ENCODE measurements at regions not wholly inside any gene's neighbourhood (a gene's known extent, or its start where the extent isn't known, plus 50 kb on each side); places are given as distances from the start of the nearest gene placed in this dataset.

GRCh38 chr5:52255308-52255707 is 532.4 kb upstream of the ITGA1 start:
- no peak for DNase-seq

GRCh38 chr5:52262844-52263243 is 524.9 kb upstream of the ITGA1 start:
- no peak for DNase-seq

GRCh38 chr5:52269401-52269800 is 518.3 kb upstream of the ITGA1 start:
- DNase-seq: peak in 1 of 3 donors; percentile 1

- no peak for DNase-seq
Observed at GRCh38 chr5:52269859-52270258, 517.9 kb upstream of the ITGA1 start.

GRCh38 chr5:52275639-52276038 is 512.1 kb upstream of the ITGA1 start:
- DNase-seq: no peak

GRCh38 chr5:52277101-52277500 is 510.6 kb upstream of the ITGA1 start:
- DNase-seq: no peak

GRCh38 chr5:52282647-52283046 is 505.1 kb upstream of the ITGA1 start:
- no peak for DNase-seq

- no peak for DNase-seq
Observed at GRCh38 chr5:52283221-52283620, 504.5 kb upstream of the ITGA1 start.

GRCh38 chr5:52300703-52301372 is 486.9 kb upstream of the ITGA1 start:
- DNase-seq: no peak

- DNase-seq: peak in 1 of 3 donors; percentile 0
Observed at GRCh38 chr5:52304816-52305215, 482.9 kb upstream of the ITGA1 start.

- no peak for DNase-seq
Observed at GRCh38 chr5:52328220-52328806, 459.4 kb upstream of the ITGA1 start.

GRCh38 chr5:52331725-52332124 is 456.0 kb upstream of the ITGA1 start:
- no peak for DNase-seq

- DNase-seq: no peak
Observed at GRCh38 chr5:52334367-52334766, 453.3 kb upstream of the ITGA1 start.

- no peak for DNase-seq
Observed at GRCh38 chr5:52339285-52339684, 448.4 kb upstream of the ITGA1 start.

GRCh38 chr5:52342361-52342760 is 445.4 kb upstream of the ITGA1 start:
- no peak for DNase-seq

GRCh38 chr5:52356311-52356918 is 431.3 kb upstream of the ITGA1 start:
- peak in 2 of 3 donors; percentile 2 to 17 for DNase-seq

- no peak for DNase-seq
Observed at GRCh38 chr5:52359261-52359660, 428.5 kb upstream of the ITGA1 start.

- no peak for DNase-seq
Observed at GRCh38 chr5:52360985-52361384, 426.7 kb upstream of the ITGA1 start.

GRCh38 chr5:52374286-52374685 is 413.4 kb upstream of the ITGA1 start:
- no peak for DNase-seq

GRCh38 chr5:52375969-52376368 is 411.7 kb upstream of the ITGA1 start:
- DNase-seq: no peak

GRCh38 chr5:52376592-52376991 is 411.1 kb upstream of the ITGA1 start:
- no peak for DNase-seq

- no peak for DNase-seq
Observed at GRCh38 chr5:52378237-52378636, 409.5 kb upstream of the ITGA1 start.

- no peak for DNase-seq
Observed at GRCh38 chr5:52388349-52388748, 399.4 kb upstream of the ITGA1 start.

GRCh38 chr5:52392321-52392720 is 395.4 kb upstream of the ITGA1 start:
- no peak for DNase-seq
